ENCODE measurements at regions not wholly inside any gene's neighbourhood (a gene's known extent, or its start where the extent isn't known, plus 50 kb on each side); places are given as distances from the start of the nearest gene placed in this dataset.

DNA sequence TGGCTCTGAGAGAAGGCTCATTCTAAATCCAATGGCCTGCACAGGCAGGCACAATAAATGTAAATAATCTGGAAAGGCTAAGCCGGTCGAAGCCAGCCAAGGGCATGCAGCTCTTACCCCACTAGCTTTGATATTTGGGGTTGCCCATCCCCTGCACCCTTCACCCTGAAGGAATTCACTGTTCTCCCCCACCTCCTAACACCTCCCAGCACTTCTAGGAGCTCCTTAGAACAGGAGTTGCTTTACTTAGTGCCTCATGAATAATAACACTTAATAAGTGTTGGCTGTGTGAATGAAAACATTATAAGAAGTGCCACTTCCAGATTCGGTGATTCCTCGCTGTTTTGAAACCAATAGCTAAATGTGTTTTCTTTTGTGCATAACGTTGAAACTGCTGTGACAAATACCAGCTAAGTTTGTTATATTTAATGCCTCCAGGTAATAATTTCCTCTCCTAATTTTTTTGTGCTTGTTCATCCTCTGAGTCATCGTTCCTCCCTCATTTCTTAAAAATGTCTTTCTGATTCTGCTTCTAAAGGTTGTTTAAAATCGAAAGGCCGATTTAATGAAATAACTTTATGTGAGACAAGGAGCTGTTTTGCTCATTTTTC, 458.8 kb downstream of the METTL4 start:
- TF ChIP-seq, protein P1, sequence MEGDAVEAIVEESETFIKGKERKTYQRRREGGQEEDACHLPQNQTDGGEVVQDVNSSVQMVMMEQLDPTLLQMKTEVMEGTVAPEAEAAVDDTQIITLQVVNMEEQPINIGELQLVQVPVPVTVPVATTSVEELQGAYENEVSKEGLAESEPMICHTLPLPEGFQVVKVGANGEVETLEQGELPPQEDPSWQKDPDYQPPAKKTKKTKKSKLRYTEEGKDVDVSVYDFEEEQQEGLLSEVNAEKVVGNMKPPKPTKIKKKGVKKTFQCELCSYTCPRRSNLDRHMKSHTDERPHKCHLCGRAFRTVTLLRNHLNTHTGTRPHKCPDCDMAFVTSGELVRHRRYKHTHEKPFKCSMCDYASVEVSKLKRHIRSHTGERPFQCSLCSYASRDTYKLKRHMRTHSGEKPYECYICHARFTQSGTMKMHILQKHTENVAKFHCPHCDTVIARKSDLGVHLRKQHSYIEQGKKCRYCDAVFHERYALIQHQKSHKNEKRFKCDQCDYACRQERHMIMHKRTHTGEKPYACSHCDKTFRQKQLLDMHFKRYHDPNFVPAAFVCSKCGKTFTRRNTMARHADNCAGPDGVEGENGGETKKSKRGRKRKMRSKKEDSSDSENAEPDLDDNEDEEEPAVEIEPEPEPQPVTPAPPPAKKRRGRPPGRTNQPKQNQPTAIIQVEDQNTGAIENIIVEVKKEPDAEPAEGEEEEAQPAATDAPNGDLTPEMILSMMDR (IDR thresholded peaks at IDR 0.05; ENCODE audit: insufficient read depth, low read length), result no peak
- TF ChIP-seq, protein P2, sequence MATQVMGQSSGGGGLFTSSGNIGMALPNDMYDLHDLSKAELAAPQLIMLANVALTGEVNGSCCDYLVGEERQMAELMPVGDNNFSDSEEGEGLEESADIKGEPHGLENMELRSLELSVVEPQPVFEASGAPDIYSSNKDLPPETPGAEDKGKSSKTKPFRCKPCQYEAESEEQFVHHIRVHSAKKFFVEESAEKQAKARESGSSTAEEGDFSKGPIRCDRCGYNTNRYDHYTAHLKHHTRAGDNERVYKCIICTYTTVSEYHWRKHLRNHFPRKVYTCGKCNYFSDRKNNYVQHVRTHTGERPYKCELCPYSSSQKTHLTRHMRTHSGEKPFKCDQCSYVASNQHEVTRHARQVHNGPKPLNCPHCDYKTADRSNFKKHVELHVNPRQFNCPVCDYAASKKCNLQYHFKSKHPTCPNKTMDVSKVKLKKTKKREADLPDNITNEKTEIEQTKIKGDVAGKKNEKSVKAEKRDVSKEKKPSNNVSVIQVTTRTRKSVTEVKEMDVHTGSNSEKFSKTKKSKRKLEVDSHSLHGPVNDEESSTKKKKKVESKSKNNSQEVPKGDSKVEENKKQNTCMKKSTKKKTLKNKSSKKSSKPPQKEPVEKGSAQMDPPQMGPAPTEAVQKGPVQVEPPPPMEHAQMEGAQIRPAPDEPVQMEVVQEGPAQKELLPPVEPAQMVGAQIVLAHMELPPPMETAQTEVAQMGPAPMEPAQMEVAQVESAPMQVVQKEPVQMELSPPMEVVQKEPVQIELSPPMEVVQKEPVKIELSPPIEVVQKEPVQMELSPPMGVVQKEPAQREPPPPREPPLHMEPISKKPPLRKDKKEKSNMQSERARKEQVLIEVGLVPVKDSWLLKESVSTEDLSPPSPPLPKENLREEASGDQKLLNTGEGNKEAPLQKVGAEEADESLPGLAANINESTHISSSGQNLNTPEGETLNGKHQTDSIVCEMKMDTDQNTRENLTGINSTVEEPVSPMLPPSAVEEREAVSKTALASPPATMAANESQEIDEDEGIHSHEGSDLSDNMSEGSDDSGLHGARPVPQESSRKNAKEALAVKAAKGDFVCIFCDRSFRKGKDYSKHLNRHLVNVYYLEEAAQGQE (IDR thresholded peaks at IDR 0.05; ENCODE audit: insufficient replicate concordance, low read depth), result no peak
- TF ChIP-seq GABPA (IDR thresholded peaks at IDR 0.05; ENCODE audit: low read depth) (no peak), POLR2AphosphoS5 (IDR thresholded peaks at IDR 0.05; ENCODE audit: low read depth) (no peak)

All from HL-60 (cell line).